ENCODE measurements at regions not wholly inside any gene's neighbourhood (a gene's known extent, or its start where the extent isn't known, plus 50 kb on each side); places are given as distances from the start of the nearest gene placed in this dataset.

DNA sequence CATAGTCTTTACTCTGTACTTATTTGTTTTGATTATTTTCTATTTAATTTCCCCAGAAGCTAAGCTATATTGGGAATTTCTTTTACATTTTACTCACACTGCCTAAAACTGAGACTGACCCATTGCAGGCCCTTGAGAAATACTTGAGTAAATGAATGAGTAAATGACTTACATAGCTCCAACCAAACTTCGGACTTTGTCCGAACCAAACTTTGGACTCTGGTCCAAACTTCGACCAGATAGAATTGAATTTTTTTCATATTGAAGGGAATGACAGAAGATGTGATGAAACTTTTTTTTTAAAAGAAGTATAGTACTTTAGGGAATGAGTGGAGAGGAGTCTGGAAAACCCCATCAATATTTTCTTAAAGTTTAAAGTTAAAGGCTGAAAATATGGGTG lies 75.6 kb upstream of the MYRIP start:
- no peak for TF ChIP-seq POLR2A (IDR thresholded peaks at IDR 0.05)
- TF ChIP-seq, protein P1, sequence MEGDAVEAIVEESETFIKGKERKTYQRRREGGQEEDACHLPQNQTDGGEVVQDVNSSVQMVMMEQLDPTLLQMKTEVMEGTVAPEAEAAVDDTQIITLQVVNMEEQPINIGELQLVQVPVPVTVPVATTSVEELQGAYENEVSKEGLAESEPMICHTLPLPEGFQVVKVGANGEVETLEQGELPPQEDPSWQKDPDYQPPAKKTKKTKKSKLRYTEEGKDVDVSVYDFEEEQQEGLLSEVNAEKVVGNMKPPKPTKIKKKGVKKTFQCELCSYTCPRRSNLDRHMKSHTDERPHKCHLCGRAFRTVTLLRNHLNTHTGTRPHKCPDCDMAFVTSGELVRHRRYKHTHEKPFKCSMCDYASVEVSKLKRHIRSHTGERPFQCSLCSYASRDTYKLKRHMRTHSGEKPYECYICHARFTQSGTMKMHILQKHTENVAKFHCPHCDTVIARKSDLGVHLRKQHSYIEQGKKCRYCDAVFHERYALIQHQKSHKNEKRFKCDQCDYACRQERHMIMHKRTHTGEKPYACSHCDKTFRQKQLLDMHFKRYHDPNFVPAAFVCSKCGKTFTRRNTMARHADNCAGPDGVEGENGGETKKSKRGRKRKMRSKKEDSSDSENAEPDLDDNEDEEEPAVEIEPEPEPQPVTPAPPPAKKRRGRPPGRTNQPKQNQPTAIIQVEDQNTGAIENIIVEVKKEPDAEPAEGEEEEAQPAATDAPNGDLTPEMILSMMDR (IDR thresholded peaks at IDR 0.05): no peak
